Stimulated activated CD4-positive, alpha-beta T cell treated with anti-CD3 and anti-CD28 coated beads, Interleukin-1b, Interleukin-23, amount 100 ng/mL, for 48 hours (primary cell): ENCODE measurements at regions not wholly inside any gene's neighbourhood (a gene's known extent, or its start where the extent isn't known, plus 50 kb on each side); places are given as distances from the start of the nearest gene placed in this dataset.

ENCODE experiments used
- DNase-seq: peaks from one replicate; pipeline ENCODE4 v3.0.0-alpha.2; 2020

GRCh38 chr20:62527781-62528180, 52.0 kb upstream of the GATA5 start:
- no peak for DNase-seq

- no peak for DNase-seq
These were observed 53.4 kb upstream of the GATA5 start for GRCh38 chr20:62528983-62529891.

- no peak for DNase-seq
These were observed 54.3 kb upstream of the GATA5 start for GRCh38 chr20:62529896-62530642.

- DNase-seq: no peak
These were observed 54.8 kb upstream of the GATA5 start for GRCh38 chr20:62530643-62531032.

DNA sequence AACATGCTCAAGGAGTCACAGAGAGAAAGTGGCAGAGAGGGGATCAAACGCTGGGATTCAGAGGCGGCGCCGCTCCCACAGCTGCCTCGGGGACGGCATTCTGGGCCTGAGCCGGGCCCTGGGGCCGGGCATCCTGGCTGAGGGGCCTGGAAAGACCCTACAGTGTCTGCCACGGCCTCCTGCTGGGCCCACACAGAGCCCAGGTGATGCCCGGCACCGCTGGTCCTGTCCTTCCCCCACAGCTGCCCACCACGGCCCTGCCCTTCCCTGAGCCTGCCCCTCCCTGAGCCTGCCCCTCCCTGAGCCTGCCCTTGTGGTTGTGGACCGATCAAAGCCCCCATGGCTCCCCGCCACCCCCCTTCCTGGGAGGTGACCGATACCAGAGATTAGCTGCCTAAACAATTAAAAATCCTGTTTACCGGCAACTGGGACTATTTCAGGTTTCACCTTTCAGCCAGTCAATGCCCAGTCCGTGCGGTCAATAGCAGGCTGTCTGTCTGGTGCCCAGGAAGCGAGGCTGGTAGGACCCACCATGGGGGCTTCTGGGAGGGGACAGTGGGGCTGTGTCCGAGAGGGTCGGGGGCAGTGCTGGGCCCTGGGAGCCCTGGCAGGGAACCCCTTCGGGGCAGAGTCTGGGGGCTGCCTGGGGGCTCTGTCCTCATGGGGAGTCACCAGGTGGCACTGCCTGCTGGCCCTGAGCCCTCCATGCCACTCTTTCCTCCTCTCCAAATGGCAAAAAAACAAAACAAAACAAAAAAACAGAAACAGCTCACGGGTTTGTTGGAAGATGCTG, 55.4 kb upstream of the GATA5 start:
- no peak for DNase-seq

DNA sequence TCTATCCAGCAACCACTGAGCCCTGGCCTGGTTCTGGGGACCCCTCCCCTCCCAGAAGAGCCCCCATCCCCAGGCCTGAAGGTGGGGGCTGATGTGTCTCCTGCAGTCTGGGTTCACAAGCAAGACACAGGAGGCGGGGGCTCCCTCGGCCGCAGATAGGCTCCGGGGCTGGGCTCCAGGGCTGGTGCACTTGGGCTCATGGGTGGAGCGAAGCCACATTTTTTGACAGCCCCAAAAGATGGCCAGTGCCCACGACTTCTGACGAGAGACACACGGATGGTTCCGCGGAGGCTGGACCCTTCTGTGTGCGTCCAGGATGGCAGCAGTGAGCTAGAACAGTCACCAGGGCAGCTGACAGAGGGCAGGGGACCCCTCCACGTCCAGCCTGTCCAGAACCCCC, 57.1 kb upstream of the GATA5 start:
- DNase-seq: no peak

GRCh38 chr20:62533591-62534495, 58.0 kb upstream of the GATA5 start:
- no peak for DNase-seq

DNA sequence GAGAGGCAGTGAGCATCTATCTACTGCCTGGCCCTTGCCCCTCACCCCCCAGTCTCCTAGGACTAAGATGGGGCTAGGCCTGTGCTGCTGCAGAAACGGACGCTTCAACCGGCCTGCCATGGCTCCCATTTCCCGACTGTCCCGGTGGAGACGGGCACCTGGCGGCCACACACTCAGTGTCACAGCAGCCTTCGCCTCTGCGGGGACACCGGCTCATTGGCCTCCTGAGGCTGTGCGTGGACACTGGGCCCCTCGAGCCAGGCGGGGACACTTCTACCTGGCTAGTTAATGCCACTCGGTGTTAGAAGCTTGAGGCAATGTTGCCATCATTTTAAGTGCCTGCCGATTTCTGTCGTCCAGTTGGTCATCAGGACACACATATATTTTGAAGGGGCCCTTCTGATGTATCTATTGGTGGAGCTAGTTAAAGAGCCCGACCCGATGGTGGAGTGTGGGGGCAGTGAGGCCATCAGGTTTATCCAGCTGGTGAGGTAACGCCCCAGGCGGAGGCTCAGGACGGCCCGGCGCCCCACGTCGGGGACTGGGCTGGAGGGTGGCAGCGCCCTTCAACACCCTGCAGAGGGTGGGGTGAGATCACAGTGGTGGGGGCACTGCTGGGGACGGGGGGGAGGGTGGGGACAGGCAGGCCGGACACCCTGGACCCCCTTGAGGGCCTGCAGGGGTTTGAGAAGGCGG, 58.9 kb upstream of the GATA5 start:
- DNase-seq: no peak

DNA sequence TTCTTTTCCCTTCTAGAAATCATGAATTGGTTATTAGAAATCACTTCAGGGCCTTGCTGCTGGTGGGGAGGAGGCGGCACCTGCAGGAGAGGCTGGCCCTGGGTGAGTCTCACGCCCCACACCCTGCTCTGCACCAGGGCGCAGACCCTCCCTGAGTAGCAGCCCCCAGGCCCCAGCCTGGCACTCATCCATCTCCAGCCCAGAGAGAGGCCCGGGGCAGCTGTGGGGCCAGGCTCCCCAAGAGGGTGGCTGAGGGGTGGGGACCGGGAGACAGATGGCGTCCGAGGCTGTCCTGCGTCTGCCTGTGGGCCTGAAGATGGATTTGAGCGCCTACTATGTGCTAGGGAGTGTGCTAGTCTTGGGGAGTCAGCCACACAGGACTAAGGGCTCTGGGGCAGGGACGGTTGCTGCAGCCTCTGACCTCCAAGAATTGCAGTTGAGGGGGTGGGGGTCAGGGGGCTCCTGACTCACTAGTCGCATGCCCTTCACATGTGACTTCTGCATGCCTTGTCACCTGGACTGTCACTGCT, 59.6 kb upstream of the GATA5 start:
- DNase-seq: no peak

GRCh38 chr20:62535964-62536363, 60.2 kb upstream of the GATA5 start:
- DNase-seq: no peak

GRCh38 chr20:62536871-62537401, 61.1 kb upstream of the GATA5 start:
- DNase-seq: no peak

GRCh38 chr20:62537649-62538292, 62.0 kb upstream of the GATA5 start:
- no peak for DNase-seq

- no peak for DNase-seq
These were observed 63.6 kb upstream of the GATA5 start for GRCh38 chr20:62539198-62540045.

- DNase-seq: no peak
These were observed 64.7 kb upstream of the GATA5 start for GRCh38 chr20:62540504-62540903.

GRCh38 chr20:62542862-62543261, 67.1 kb upstream of the GATA5 start:
- DNase-seq: no peak

DNA sequence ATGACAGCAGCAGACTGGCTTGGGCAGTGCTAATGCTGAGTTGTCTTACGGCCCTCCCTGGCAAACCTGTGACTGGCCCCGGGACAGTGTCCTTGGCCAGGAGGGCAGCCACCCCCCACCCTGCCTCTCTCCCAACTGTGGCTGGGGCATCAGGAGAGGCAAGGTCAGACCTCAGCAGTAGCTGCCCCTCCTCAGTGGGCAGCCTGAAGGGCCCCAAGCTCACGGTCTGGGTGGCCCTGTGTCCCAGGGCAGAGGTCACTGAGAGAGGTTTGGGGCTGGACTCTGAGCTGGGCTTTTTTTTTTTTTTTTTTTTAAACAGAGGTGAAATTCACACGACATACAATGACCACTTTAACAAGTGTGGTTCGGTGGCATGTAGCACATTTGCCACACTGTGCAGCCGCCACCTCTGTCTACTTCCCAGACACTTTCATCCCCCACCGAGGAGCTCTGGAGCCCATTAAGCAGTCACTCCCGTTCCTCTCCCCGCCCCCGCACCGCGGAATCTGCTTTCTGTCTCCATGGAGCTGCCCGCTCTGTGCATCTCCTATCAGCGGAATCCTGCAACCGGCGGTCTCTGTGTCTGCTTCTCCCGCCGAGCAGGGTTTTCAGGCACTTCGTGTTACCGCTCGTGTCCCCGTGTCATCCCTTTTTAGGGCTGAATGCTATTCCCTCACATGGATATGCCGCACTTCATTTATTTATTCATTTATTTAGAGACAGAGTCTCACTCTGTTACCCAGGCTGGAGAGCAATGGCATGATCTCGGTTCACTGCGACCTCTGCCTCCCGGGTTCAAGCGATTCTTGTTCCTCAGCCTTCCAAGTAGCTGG, 67.9 kb upstream of the GATA5 start:
- no peak for DNase-seq

DNA sequence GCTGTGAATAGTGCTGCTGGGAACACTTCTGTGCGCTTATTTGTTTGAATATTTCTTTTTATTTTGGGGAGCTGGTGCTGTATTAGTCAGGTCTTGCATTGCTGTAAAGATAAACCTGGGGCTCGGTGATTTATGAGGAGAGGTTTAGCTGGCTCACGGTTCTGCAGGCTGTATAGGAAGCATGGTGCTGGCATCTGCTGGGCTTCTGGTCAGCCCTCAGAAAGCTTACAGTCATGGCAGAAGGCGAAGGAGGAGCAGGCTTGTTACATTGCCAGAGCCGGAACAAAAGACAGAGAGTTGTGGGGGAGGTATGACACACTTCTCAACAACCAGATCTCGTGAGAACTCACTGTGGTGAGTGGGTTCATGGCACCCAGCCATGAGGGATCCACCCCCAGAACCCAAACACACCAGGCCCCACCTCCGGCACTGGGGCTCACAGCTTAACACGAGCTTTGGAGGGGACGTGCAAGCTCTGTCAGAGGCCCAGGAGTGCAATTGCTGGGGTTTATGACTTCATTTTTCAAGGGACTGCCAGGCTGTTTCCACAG, 68.8 kb upstream of the GATA5 start:
- no peak for DNase-seq

DNA sequence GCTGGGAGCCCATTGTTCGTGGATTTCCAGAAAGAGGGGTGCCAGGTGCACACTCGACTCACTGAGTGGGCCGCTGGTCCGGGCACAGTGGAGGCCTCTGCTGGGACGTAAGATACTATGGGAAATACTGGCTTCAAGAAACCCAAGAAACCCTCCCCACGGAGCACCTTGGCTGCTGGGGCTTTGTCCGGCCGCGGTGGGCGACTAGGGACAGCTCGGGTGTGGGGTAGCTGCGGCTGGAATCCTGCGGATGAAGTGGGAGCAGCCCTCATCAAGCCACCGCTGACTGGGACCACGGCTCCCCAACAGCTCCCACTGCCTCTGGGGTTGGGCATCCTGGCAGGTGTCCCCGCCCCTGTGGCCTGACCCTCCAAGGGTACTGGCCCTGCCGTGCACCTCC, 69.5 kb upstream of the GATA5 start:
- no peak for DNase-seq
